ENCODE measurements at regions not wholly inside any gene's neighbourhood (a gene's known extent, or its start where the extent isn't known, plus 50 kb on each side); places are given as distances from the start of the nearest gene placed in this dataset.

DNA sequence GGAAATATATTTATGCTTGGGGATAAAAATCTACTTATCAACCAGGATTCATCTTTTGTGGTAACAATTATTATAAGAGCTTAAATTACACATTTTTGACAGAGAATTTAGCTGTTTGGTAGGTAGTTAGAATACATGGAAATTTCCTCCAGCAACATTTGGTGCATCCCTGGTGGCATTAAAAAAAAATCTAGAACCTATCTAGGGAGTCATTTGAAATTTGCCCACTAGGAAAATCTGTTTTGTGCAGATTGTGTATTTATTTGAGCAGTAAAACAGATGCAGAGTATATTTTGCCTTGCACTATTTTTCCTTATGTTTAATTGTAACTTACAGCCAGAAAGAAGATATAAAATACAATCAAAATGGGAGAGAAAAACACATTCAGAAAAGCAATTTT lies 208.4 kb upstream of the LRP1B start:
- TF ChIP-seq, protein P1, sequence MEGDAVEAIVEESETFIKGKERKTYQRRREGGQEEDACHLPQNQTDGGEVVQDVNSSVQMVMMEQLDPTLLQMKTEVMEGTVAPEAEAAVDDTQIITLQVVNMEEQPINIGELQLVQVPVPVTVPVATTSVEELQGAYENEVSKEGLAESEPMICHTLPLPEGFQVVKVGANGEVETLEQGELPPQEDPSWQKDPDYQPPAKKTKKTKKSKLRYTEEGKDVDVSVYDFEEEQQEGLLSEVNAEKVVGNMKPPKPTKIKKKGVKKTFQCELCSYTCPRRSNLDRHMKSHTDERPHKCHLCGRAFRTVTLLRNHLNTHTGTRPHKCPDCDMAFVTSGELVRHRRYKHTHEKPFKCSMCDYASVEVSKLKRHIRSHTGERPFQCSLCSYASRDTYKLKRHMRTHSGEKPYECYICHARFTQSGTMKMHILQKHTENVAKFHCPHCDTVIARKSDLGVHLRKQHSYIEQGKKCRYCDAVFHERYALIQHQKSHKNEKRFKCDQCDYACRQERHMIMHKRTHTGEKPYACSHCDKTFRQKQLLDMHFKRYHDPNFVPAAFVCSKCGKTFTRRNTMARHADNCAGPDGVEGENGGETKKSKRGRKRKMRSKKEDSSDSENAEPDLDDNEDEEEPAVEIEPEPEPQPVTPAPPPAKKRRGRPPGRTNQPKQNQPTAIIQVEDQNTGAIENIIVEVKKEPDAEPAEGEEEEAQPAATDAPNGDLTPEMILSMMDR (IDR thresholded peaks at IDR 0.05): no peak
- no peak for TF ChIP-seq POLR2AphosphoS5 (IDR thresholded peaks at IDR 0.05)
- TF ChIP-seq POLR2A (IDR thresholded peaks at IDR 0.05): no peak
- no peak for TF ChIP-seq EP300 (IDR thresholded peaks at IDR 0.05)
